Upper lobe of left lung (tissue), 6 donors: ENCODE measurements at regions not wholly inside any gene's neighbourhood (a gene's known extent, or its start where the extent isn't known, plus 50 kb on each side); places are given as distances from the start of the nearest gene placed in this dataset.

Experiments
- ATAC-seq, 2 donors: fragments of 200-7000 bp; cut with Tn5 transposase; one replicate each; pipeline ENCODE4 v1.9.1; 2022; ENCODE audit warnings: mild to moderate bottlenecking in 2 of 2, moderate library complexity in 2 of 2; ENCODE audit not compliant: low FRiP score in 2 of 2
- DNase-seq, 2 donors: peaks; one replicate each; pipeline ENCODE4 v3.0.0-alpha.2; 2019 to 2020
- H3K27ac ChIP-seq, 4 donors: fragments of 200-600 bp; sonication (generic); one replicate each; pipeline ENCODE4 v1.5.1; 2016 to 2019
- H3K27me3 ChIP-seq, 4 donors: fragments of 200-600 bp; sonication (generic); one replicate each; pipeline ENCODE4 v1.5.1; 2017 to 2019
- H3K36me3 ChIP-seq, 4 donors: fragments of 200-600 bp; sonication (generic); one replicate each; pipeline ENCODE4 v1.5.1; 2016 to 2019
- H3K4me1 ChIP-seq, 4 donors: fragments of 200-600 bp; sonication (generic); one replicate each; pipeline ENCODE4 v1.5.1; 2018 to 2019
- H3K4me3 ChIP-seq, 4 donors: fragments of 200-600 bp; sonication (generic); one replicate each; pipeline ENCODE4 v1.5.1; 2017 to 2019; ENCODE audit warnings: mild to moderate bottlenecking in 2 of 4, moderate library complexity in 1 of 4
- H3K9me3 ChIP-seq, 4 donors: fragments of 200-600 bp; sonication (generic); one replicate each; pipeline ENCODE4 v1.5.1; 2018 to 2019
- CTCF ChIP-seq, 6 experiments: fragments of 450-650 bp in 4 of 6; fragments of 200-600 bp in 2 of 6; sonication (generic) in 2 of 6; IDR thresholded peaks; one replicate each; pipeline ENCODE4 v1.5.1; 2016 to 2019; ENCODE audit warnings: antibody characterized with exemption in 6 of 6
- EP300 ChIP-seq, 4 donors: sonication (generic); formaldehyde crosslinking; IDR thresholded peaks; one replicate each; pipeline ENCODE4 v1.5.1; 2017; ENCODE audit warnings: antibody characterized with exemption in 4 of 4, control low read depth in 2 of 4
- POLR2A ChIP-seq, 4 donors: fragments of 450-650 bp; IDR thresholded peaks; one replicate each; pipeline ENCODE4 v1.5.1; 2016 to 2017; ENCODE audit warnings: antibody characterized with exemption in 4 of 4, mild to moderate bottlenecking in 2 of 4
- POLR2AphosphoS5 ChIP-seq, 2 donors: sonication (generic); formaldehyde crosslinking; IDR thresholded peaks; one replicate each; pipeline ENCODE4 v1.5.1; 2017; ENCODE audit warnings: antibody characterized with exemption in 2 of 2
- WGBS, 2 donors: methylation state at CpG; one replicate each; pipeline ENCODE4 v1.1.5; 2017 to 2018; 5-methylcytosine and 5-hydroxymethylcytosine counted together
- donor health status: DM: no; HTN: no; CAD: no; lungs with moderate emphysema.
- donor health status: DM: no; HTN: yes; CAD: no; lungs with severe emphysema.

- Histone ChIP-seq H3K27me3 (no peaks in the 10 kb centered on the region), H3K4me3 (no peak overlapping the region), H3K4me1 (no peaks in the 10 kb centered on the region), H3K27ac (no peak overlapping the region), H3K9me3 (peaks cover 0 to 2% (median 0%) of the 10 kb centered on the region in 4 donors), H3K36me3 (no peaks in the 10 kb centered on the region)
- TF ChIP-seq CTCF (IDR thresholded peaks at IDR 0.05): no peak
- DNase-seq (no peak), ATAC-seq (no peak)
- 70 to 75% methylated on average over 3 of the region's 3 CpGs for WGBS, 2 donors
Observed at GRCh38 chr2:21610304-21610703, 486.5 kb downstream of the TDRD15 start.

GRCh38 chr2:21617885-21618434 lies 494.2 kb downstream of the TDRD15 start:
- ATAC-seq (no peak), DNase-seq (no peak)
- Histone ChIP-seq H3K36me3 (no peaks in the 10 kb centered on the region), H3K4me1 (no peaks in the 10 kb centered on the region), H3K27me3 (no peaks in the 10 kb centered on the region), H3K9me3 (peaks cover 0 to 2% (median 0%) of the 10 kb centered on the region in 4 donors), H3K27ac (no peak overlapping the region), H3K4me3 (no peak overlapping the region)
- TF ChIP-seq EP300 (IDR thresholded peaks at IDR 0.05) (no peak), POLR2A (IDR thresholded peaks at IDR 0.05) (no peak)
- 69 to 75% methylated on average over 4 to 5 of the region's 5 CpGs for WGBS, 2 donors

GRCh38 chr2:21620771-21621170 lies 497.0 kb downstream of the TDRD15 start:
- no peaks in the 10 kb centered on the region for H3K4me1 ChIP-seq
- no peaks in the 10 kb centered on the region for H3K36me3 ChIP-seq
- H3K27ac ChIP-seq: no peak overlapping the region
- no peaks in the 10 kb centered on the region for H3K27me3 ChIP-seq
- no peak overlapping the region for H3K4me3 ChIP-seq
- DNase-seq (no peak), ATAC-seq (no peak)
- TF ChIP-seq POLR2A (IDR thresholded peaks at IDR 0.05) (no peak), CTCF (IDR thresholded peaks at IDR 0.05) (no peak), EP300 (IDR thresholded peaks at IDR 0.05) (no peak), POLR2AphosphoS5 (IDR thresholded peaks at IDR 0.05) (no peak)
- H3K9me3 ChIP-seq: no peaks in the 10 kb centered on the region
- 76 to 77% methylated on average over 5 of the region's 5 CpGs for WGBS, 2 donors

DNA sequence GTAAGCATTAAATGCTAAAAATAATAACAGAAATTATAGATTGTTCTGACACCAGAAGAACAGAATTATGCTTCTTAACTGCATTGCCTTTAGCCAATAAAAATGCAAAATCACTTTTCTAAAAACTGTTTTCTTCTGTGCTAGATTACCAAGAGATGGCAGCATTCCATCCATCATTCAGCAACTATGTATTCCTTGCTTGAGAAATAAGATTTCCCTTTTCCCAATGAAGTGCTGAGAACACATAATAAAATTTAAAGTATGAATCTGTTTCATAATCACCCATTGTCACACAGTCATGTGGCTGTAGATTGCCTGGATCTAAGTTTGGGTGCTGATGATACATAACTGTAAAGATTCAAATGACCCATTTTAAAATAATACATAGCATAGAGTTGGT lies 504.2 kb downstream of the TDRD15 start:
- H3K36me3 ChIP-seq: no peaks in the 10 kb centered on the region
- H3K9me3 ChIP-seq: no peaks in the 10 kb centered on the region
- no peak overlapping the region for H3K4me3 ChIP-seq
- no peak for TF ChIP-seq EP300 (IDR thresholded peaks at IDR 0.05)
- TF ChIP-seq POLR2A (IDR thresholded peaks at IDR 0.05): no peak
- TF ChIP-seq POLR2AphosphoS5 (IDR thresholded peaks at IDR 0.05): no peak
- DNase-seq: no peak
- H3K4me1 ChIP-seq: no peaks in the 10 kb centered on the region
- no peak for ATAC-seq
- H3K27ac ChIP-seq: no peak overlapping the region
- no peaks in the 10 kb centered on the region for H3K27me3 ChIP-seq

- DNase-seq (no peak), ATAC-seq (no peak)
- H3K9me3 ChIP-seq: no peaks in the 10 kb centered on the region
- WGBS, 2 donors: 82% methylated on average over 5 of the region's 5 CpGs
- no peaks in the 10 kb centered on the region for H3K36me3 ChIP-seq
- H3K27me3 ChIP-seq: no peaks in the 10 kb centered on the region
- no peaks in the 10 kb centered on the region for H3K4me1 ChIP-seq
- no peak overlapping the region for H3K4me3 ChIP-seq
- no peak for TF ChIP-seq POLR2AphosphoS5 (IDR thresholded peaks at IDR 0.05)
- TF ChIP-seq POLR2A (IDR thresholded peaks at IDR 0.05): no peak
- no peak for TF ChIP-seq CTCF (IDR thresholded peaks at IDR 0.05)
- TF ChIP-seq EP300 (IDR thresholded peaks at IDR 0.05): no peak
- no peak overlapping the region for H3K27ac ChIP-seq
Observed at GRCh38 chr2:21633015-21633414, 509.2 kb downstream of the TDRD15 start.

DNA sequence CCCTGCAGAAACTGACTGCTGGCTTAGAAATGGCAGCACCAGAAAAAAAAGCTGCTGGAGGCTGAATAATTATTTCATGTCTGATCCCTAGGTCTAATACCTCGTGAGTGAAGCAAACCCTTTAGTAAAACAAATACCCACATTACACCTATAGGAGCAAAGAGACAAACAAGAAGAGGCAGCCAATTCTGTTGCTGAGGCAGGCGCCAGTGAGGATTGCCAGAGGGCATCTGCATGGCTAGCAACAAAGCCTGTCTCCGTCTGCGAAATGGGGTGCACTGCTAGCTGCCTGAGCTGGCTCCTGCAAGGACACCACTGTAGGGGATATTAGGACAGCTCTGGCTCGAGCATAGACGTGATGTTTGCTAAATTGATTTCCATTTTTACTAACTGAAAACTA lies 509.7 kb downstream of the TDRD15 start:
- H3K27me3 ChIP-seq: no peaks in the 10 kb centered on the region
- H3K27ac ChIP-seq: no peak overlapping the region
- WGBS, 2 donors: 59 to 73% methylated on average over 6 of the region's 6 CpGs
- no peaks in the 10 kb centered on the region for H3K36me3 ChIP-seq
- H3K4me3 ChIP-seq: no peak overlapping the region
- no peaks in the 10 kb centered on the region for H3K4me1 ChIP-seq
- ATAC-seq (no peak), DNase-seq (no peak)
- no peaks in the 10 kb centered on the region for H3K9me3 ChIP-seq
- TF ChIP-seq CTCF (IDR thresholded peaks at IDR 0.05): no peak
- no peak for TF ChIP-seq EP300 (IDR thresholded peaks at IDR 0.05)
- no peak for TF ChIP-seq POLR2AphosphoS5 (IDR thresholded peaks at IDR 0.05)
- TF ChIP-seq POLR2A (IDR thresholded peaks at IDR 0.05): no peak
